DMS114 treated with DMSO at 0.1 percent for 48 hours (cell line): ENCODE measurements at regions not wholly inside any gene's neighbourhood (a gene's known extent, or its start where the extent isn't known, plus 50 kb on each side); places are given as distances from the start of the nearest gene placed in this dataset.

ENCODE experiments used
- DNase-seq: peaks from one replicate; lab custom pipeline; 2025; ENCODE audit not compliant: unreplicated experiment; lab: John Stamatoyannopoulos, UW

- DNase-seq: no peak
Observed at GRCh38 chr2:172230332-172230888, 127.7 kb upstream of the DLX2 start.

- no peak for DNase-seq
Observed at GRCh38 chr2:172230889-172231401, 128.2 kb upstream of the DLX2 start.

- DNase-seq: no peak
Observed at GRCh38 chr2:172231508-172231907, 128.8 kb upstream of the DLX2 start.

GRCh38 chr2:172232708-172233396 is 130.2 kb upstream of the DLX2 start:
- DNase-seq: no peak

GRCh38 chr2:172233987-172234715 is 131.5 kb upstream of the DLX2 start:
- DNase-seq: no peak

GRCh38 chr2:172234716-172235691 is 132.3 kb upstream of the DLX2 start:
- DNase-seq: no peak

GRCh38 chr2:172239944-172240590 is 137.4 kb upstream of the DLX2 start:
- DNase-seq: no peak

- DNase-seq: no peak
Observed at GRCh38 chr2:172241222-172241621, 138.5 kb upstream of the DLX2 start.

- DNase-seq: no peak
Observed at GRCh38 chr2:172242471-172242870, 139.8 kb upstream of the DLX2 start.

- DNase-seq: no peak
Observed at GRCh38 chr2:172242961-172243360, 140.3 kb upstream of the DLX2 start.

- no peak for DNase-seq
Observed at GRCh38 chr2:172244419-172245130, 141.9 kb upstream of the DLX2 start.

GRCh38 chr2:172246649-172247048 is 143.9 kb upstream of the DLX2 start:
- DNase-seq: no peak

- no peak for DNase-seq
Observed at GRCh38 chr2:172247203-172247602, 144.5 kb upstream of the DLX2 start.

- no peak for DNase-seq
Observed at GRCh38 chr2:172248381-172248780, 145.7 kb upstream of the DLX2 start.

- DNase-seq: no peak
Observed at GRCh38 chr2:172248785-172249187, 146.1 kb upstream of the DLX2 start.

- DNase-seq: no peak
Observed at GRCh38 chr2:172249334-172249733, 146.6 kb upstream of the DLX2 start.

- DNase-seq: no peak
Observed at GRCh38 chr2:172249986-172250385, 147.3 kb upstream of the DLX2 start.

- no peak for DNase-seq
Observed at GRCh38 chr2:172251231-172251630, 148.5 kb upstream of the DLX2 start.

GRCh38 chr2:172252154-172252553 is 149.5 kb upstream of the DLX2 start:
- no peak for DNase-seq
